Lung microvascular endothelial cell (primary cell): ENCODE measurements at regions not wholly inside any gene's neighbourhood (a gene's known extent, or its start where the extent isn't known, plus 50 kb on each side); places are given as distances from the start of the nearest gene placed in this dataset.
"Not testable (repeated sequence)": the region's sequence is repeated elsewhere in the genome, so short reads cannot be mapped to it uniquely, and the experiment has no call there.

Experiments used
- DNase-seq, 2 donors: peaks; one replicate each; pipeline versions ENCODE4 v3.0.0 to v3.0.0-alpha.2; 2010; ENCODE audit warnings: low read depth in 2 of 2

DNA sequence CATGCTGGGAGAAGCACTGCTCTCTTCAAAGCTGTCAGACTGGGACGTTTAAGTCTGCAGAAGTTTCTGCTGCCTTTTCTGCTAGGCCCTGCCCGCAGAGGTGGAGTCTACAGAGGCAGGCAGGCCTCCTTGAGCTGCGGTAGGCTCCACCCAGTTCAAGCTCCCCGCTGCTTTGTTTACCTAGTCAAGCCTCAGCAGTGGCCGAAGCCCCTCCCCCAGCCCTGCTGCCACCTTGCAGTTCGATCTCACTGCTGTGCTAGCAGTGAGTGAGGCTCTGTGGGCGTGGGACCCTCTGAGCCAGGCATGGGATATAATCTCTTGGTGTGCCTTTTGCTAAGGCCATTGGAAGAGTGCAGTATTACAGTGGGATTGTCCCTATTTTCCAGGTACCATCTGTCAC, 1540.5 kb downstream of the MAT2B start:
- not testable (repeated sequence) for DNase-seq

- no peak for DNase-seq
These were observed 1550.1 kb downstream of the MAT2B start for GRCh38 chr5:165055476-165055875.

- no peak for DNase-seq
These were observed 1551.7 kb downstream of the MAT2B start for GRCh38 chr5:165057145-165057544.

DNA sequence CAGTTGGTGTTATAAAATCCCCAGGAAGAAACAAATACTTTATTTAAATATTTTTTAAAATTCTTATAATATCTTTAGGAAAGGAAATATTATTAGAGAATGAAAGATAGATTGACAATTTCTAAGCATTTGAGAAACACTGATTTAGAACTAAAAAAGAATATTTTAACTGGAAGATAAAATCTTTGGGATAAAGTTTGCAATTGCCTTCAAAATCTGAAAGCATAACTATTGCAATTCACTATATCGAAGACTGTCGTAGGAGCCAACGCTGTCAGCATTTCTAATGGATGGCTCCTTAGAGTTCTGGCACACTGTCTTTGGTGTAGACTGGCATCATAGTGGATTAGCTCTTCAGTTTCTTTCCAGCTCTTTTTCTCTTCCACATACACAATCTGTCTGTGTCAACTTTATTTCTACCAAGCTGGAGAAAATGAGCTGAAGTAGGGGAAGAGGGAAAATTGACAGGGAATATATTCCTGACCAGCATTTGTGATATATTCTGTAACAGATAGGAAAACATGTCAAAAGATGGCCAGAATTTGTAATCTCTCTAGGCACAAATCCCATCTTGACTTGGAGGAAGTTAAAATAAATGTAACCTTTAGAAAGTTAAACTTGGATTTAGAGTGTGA, 1561.4 kb downstream of the MAT2B start:
- DNase-seq, result no peak

- DNase-seq, result no peak
These were observed 1571.3 kb downstream of the MAT2B start for GRCh38 chr5:165076686-165077085.

DNA sequence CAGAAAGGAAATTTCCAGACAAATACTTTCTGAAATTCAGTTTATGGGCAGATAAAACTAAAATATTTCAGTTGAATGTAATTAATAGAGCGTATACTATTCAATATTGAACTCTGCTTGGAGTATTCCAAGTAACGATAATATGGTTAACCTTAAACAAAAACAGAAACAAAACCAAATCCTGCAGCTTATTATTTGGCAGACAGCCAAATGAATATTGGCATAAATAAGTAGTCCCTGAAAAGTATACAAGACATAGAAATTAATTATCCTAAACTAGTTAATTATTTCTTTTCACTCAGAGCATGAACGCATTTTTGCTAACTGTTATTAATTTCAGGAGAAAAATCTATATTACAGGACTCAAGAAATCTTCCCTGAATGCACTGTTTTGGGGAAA, 1574.0 kb downstream of the MAT2B start:
- DNase-seq, result no peak

GRCh38 chr5:165083394-165083793, 1578.0 kb downstream of the MAT2B start:
- no peak for DNase-seq

DNA sequence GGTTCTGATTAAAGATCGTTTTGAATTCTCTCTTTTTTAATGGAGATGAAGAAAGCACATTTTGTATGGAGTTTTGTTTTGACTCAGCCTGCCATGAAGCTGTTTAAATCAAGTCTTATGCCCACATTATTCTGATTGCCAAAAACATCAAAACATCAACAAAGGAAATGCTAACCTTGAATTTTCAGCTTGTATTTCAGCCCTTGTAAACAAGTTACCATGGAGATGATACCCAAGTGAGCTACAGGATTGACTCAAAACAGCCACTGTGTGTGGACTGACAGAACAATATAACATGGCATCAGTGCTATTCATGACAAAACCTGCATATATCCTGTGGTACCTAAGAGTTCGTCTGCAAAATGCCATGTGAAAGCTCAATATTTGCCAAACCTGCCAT, 1581.0 kb downstream of the MAT2B start:
- DNase-seq, result no peak

DNA sequence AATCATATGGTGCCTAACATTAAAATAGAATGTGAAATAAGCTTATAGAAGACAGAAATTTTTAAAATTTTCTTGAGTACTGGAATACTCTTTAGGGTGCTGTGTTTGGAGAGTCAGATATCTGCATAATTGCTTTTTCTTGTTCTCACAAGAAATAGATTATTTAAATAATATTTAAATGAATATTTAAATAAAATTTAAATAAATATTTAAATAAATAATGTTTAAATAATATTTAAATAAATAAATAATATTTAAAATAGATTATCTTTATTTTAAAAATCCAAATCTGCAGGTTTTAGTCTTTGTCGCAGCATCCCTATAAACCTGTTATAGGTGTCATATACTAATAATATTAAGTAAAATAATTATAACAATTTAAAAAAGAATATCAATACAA, 1589.4 kb downstream of the MAT2B start:
- DNase-seq, result no peak

GRCh38 chr5:165101709-165102108, 1596.3 kb downstream of the MAT2B start:
- no peak for DNase-seq

GRCh38 chr5:165104611-165105010, 1599.2 kb downstream of the MAT2B start:
- no peak for DNase-seq

GRCh38 chr5:165108809-165109208, 1603.4 kb downstream of the MAT2B start:
- DNase-seq, result no peak

- no peak for DNase-seq
These were observed 1613.8 kb downstream of the MAT2B start for GRCh38 chr5:165119175-165119574.

GRCh38 chr5:165126598-165126997, 1621.2 kb downstream of the MAT2B start:
- no peak for DNase-seq

GRCh38 chr5:165127941-165128340, 1622.5 kb downstream of the MAT2B start:
- DNase-seq, result no peak

DNA sequence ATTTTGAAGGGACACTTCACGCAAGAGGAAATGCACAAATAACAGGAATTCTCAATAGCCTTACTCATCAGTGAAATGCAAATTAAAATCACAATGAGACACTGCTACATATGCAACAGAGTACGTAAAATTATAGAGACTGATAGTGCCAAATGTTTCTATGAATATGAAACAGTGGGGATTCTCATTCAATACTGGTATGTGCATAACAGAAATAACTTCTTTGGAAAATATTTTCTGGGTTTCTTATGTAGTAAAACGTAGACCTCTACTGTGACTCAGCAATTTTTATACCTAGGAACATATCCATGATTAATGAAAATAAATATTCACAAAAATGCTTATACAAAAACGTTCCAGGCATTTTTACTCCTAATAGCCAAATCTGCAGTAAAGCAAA, 1625.2 kb downstream of the MAT2B start:
- DNase-seq, result no peak

GRCh38 chr5:165134155-165134554, 1628.7 kb downstream of the MAT2B start:
- DNase-seq, result no peak

GRCh38 chr5:165135565-165135964, 1630.1 kb downstream of the MAT2B start:
- no peak for DNase-seq

- no peak for DNase-seq
These were observed 1632.3 kb downstream of the MAT2B start for GRCh38 chr5:165137701-165138100.

DNA sequence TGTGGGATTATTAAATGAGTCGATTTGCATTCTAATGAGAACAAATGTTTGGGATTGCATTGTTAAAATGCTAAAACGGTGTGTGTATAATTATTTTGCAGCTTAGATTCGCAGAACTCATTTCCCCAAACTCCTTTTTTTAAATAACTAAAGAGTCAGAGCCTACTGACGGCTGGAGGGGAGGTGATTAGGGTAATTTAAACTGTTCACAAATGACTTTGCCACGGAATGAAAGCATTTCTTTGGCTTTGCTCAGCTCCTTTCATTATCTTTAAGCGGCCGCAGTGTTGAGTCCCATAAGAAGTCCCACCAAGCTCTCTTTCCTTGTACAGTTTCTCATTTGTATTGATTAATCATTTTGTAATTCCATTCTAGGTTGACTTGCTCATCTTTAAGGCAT, 1632.8 kb downstream of the MAT2B start:
- no peak for DNase-seq

- DNase-seq, result no peak
These were observed 1633.8 kb downstream of the MAT2B start for GRCh38 chr5:165139262-165139661.

GRCh38 chr5:165139721-165140120, 1634.3 kb downstream of the MAT2B start:
- DNase-seq, result no peak

DNA sequence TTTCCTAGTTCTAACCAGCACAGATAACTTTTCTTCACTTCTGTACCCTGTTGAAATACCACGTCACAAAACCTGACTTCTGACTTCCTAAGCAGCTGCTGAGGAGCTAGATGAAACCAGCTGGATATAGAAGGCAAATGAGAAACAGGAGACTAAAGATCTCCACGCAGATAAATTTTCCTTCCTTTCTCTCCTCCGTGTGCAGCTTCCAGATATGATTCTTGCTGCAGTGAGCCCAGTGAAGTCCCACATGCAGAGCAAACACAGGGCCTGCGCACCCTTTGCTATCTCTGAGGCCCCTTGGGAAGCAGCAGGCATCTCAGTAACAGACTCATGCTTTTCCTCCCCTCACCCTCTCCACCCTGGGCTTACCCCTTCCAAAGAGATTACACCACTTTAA, 1638.3 kb downstream of the MAT2B start:
- DNase-seq, result no peak

DNA sequence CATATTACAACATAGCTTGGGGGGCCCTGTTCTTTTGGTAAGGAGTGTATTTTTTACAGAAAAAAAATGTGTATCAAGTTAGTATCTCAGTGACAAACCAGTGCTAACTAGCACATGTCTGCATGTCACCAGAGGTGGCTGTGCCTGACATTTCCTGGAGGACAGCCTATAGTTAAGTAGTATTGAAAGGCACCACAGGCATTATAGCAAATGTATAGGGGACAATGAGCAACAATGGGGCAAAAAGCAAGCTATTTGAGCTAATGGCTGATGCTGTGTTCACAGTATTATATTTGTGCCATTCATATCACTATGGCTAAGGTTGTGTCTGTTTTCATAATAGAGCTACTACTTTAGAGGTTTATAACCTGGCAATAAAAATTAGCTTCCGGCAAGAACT, 1644.0 kb downstream of the MAT2B start:
- no peak for DNase-seq
